Endothelial cell of umbilical vein (primary cell): ENCODE measurements at regions not wholly inside any gene's neighbourhood (a gene's known extent, or its start where the extent isn't known, plus 50 kb on each side); places are given as distances from the start of the nearest gene placed in this dataset.

Experiments
- CTCF ChIP-seq, 2 donors: IDR thresholded peaks; 1 replicate in 1 of 2; 2 replicates in 1 of 2; pipeline ENCODE4 v1.5.1; 2011; ENCODE audit warnings: low read length in 2 of 2, mild to moderate bottlenecking in 2 of 2, moderate library complexity in 2 of 2, control low read depth in 1 of 2, inconsistent platforms in 1 of 2, low read depth in 1 of 2; ENCODE audit not compliant: insufficient read depth in 1 of 2; ENCODE audit errors: extremely low read depth in 1 of 2
- EZH2 ChIP-seq: IDR thresholded peaks from 2 replicates; pipeline ENCODE4 v1.6.1; 2012; ENCODE audit warnings: borderline replicate concordance, low read depth, mild to moderate bottlenecking, moderate library complexity, low read length, inconsistent platforms; ENCODE audit not compliant: severe bottlenecking
- FOS ChIP-seq: IDR thresholded peaks from 2 replicates; pipeline ENCODE4 v1.6.1; 2011; ENCODE audit warnings: mild to moderate bottlenecking, low read length, moderate library complexity, borderline replicate concordance; ENCODE audit not compliant: insufficient read depth
- GATA2 ChIP-seq: IDR thresholded peaks from 2 replicates; pipeline ENCODE4 v1.7.0; 2011; ENCODE audit warnings: low read depth, mild to moderate bottlenecking, moderate library complexity, mixed read lengths, low read length; ENCODE audit not compliant: insufficient read length, insufficient read depth
- JUN ChIP-seq: IDR thresholded peaks from 2 replicates; pipeline ENCODE4 v1.6.1; 2011; ENCODE audit warnings: borderline replicate concordance, low read depth; ENCODE audit not compliant: insufficient read length, insufficient read depth
- MAX ChIP-seq: IDR thresholded peaks from 2 replicates; pipeline ENCODE4 v1.6.1; 2011; ENCODE audit not compliant: insufficient read depth, insufficient read length
- MYC ChIP-seq: IDR thresholded peaks from one replicate; pipeline ENCODE4 v1.6.1; 2011; ENCODE audit warnings: mild to moderate bottlenecking, low read depth, low read length
- POLR2A ChIP-seq: IDR thresholded peaks from 2 replicates; pipeline ENCODE4 v1.6.1; 2012; ENCODE audit warnings: low read depth, mild to moderate bottlenecking, control low read depth, low read length
- POLR2AphosphoS5 ChIP-seq: IDR thresholded peaks from 2 replicates; pipeline ENCODE4 v1.6.1; 2012; ENCODE audit warnings: low read depth, mild to moderate bottlenecking, control low read depth, low read length, moderate library complexity; ENCODE audit not compliant: insufficient read depth

GRCh38 chr10:44516891-44517290 is 132.0 kb upstream of the CXCL12 start:
- TF ChIP-seq CTCF (IDR thresholded peaks at IDR 0.05; ENCODE audit: extremely low read depth in 1 of 2, insufficient read depth in 1 of 2, low read depth in 1 of 2, low read length in 2 of 2), result no peak
- TF ChIP-seq MYC, result no peak
- no peak for TF ChIP-seq EZH2
- no peak for TF ChIP-seq JUN
- no peak for TF ChIP-seq POLR2A
- no peak for TF ChIP-seq POLR2AphosphoS5
- no peak for TF ChIP-seq FOS
- TF ChIP-seq MAX, result no peak
- no peak for TF ChIP-seq GATA2
